ENCODE measurements at regions not wholly inside any gene's neighbourhood (a gene's known extent, or its start where the extent isn't known, plus 50 kb on each side); places are given as distances from the start of the nearest gene placed in this dataset.

DNA sequence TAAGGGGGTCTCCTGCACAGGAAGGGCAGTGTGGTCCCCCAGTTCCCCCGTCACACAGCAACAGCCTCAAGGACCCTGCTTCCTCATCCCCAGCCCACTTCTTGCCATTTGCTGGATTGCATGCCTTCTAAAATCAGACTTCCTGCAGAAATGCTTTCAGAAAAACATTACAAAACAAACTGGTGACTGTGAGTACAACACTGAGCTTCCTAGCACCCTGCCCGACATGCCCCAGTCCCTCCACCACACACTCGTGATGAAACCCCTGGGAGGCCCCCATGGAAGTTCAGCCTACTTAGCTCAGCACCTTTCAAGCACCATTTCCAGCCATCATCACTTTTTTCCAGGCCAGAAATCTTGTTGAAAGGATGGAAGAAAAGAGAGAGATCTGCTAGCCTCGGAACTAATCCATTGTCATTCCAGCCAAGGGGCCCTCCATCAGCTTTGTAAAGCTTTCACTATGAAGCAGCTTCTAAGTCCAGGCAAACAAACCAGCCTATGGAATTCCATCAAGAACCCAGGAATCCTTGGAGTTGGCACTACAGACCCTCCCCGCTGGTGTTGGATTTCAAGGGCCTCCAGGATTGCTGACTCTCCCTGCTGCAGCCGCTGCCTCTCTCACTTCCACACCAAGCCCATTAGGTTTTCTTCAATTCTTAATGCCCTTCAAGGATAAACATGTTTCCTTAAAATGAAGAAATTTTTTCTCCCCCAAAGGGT is 114.6 kb downstream of the C5orf15 start:
- DNase-seq: no peak

DNA sequence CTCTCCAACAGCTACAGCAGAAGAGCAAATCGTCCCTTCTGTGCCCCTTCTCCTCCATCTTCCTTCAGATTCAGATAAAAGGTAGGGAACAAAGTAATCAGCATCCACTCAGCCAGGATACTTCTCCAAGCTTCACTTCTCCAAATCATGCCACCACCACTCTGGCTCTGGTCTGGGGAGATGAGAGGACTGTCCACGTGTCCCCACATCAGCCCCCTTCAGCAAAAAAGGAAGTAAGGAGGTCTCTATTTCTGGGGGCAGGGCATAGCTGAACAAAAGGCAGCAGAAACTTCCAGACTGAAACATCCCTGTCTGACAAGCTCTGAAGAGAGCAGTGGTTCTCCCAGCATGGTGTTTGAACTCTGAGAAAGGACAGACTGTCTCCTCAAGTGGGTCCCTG is 116.9 kb downstream of the C5orf15 start:
- DNase-seq: no peak

DNA sequence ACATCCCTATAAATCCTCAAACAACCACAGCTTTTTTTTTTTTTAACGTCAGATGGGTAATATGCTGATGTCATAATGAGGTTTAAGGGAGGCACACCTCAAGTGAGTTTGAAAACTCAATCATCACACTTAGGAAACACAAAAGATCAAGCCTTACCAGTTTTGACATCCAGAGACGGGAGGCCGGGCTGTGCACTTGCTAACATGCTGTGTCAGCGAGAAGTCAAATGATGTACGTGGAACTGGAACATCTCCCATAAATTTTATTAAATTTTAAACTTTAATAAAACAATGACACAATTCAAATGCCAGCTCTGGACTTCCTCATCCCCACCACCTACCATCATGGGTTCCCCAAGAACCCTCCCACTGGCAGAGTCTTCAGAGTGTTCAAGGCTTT is 117.6 kb downstream of the C5orf15 start:
- DNase-seq: no peak

DNA sequence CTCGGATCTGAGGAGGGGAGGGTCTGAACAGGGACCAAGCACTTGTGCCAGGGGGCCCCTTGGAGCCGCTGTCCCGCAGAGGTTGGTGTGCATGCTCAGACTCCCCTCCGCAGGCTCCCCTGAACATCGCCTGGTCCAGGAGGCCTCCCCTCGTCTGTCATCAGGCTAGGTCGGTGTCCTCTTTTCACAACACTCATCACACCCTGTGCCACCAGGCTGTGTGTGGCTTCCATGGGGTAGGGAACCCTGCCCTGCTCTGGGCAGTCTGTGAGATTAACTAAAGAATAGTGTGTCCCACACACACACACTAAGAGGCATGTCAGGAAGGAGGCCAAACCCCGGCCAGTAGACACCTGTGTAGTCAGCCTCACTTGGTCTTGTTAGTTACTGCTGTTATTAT is 119.3 kb downstream of the C5orf15 start:
- DNase-seq: no peak

DNA sequence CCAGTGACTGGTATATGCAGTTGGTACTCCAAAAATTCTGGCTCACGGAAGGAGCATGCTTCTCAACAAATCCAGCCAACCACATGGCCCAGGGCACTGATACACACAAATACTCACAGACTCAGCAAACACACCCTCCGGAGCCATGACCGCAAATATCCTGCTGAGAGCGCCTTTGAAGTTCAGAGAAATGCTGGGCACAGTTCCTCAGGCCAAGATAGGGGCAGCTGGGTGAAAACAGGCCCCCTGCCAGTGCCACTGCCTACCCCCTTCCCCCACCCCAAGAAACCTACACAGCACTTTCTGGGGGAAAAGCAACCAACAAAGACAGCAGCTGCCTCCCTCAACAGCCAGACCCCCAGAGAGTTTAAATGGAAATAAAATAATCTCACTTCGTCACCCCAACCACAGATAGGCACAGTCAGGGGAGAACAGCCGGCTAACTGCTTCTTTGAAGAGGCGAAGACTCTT is 120.0 kb downstream of the C5orf15 start:
- no peak for DNase-seq

DNA sequence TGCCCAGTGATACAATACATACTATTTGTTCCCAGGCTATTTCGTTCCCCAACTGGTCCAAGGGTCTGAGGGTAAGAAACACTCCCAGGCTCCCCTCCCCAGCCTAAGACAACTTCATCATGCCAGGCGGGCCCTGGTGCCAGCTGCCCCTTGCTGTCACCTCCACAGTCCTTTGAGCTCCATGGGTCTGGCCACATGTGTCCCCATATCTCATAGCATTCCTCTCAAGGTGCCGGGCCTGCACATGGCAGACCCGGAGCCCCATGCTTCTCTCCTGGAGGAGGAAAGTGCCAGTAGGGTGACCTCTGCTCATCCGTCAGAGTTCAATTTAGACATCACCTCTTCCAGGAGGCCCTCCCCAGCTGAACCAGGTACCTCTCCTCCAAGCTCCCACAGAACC is 120.5 kb downstream of the C5orf15 start:
- no peak for DNase-seq

DNA sequence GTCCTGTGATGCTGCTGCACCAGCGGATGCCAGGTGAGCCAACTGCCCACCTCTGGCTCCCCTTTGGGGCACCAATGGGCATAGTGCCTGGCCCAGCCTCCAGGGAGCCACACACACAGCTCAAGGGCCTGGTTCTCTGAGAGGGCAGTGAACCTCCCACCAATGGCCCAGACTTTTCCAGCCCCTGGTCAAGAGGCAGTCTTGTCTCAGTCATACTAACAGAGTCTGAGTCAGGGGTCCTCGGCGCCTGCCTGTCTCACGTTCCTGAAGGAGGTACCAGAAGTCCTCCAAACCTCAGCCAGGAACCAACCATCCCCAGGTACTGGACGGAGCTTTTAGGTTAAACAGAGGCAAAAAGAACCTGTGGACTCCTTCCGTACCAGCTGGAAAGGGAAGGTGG is 121.1 kb downstream of the C5orf15 start:
- DNase-seq: no peak

DNA sequence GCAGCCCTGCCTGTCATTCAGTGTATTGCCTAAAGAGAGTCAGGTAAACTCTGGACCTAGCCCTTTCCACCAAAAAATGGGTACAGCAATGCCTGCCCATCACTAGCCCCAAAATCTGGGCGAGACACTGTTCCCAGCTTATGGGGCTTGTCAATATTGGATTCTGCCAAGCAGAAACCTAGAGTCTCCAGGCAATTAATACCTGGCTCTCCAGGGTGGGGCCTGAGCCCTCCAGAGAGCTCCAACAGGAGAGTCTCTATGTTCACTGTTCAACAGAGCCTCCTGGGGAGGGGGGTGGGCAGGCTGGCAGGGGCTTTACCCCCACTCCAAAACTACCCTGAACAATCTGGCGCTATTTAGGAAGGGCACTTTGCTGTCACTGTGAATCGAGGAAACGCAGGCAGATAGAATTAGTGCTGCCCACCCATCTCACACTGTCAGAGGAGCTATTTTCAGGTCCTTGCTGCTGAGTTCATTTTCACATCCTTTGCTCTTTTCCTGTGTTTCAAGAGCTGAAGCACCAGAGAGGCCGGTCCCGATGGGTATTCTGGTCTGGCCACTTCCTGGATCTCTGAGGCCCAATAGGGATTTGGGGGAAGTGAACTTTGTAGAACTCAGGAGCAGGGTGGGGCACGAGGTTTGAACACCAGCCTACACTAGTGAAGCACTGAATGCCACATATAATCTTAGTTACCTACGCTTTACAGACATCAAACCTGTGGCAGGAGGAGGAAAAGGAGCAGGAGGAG is 121.8 kb downstream of the C5orf15 start:
- DNase-seq: no peak

DNA sequence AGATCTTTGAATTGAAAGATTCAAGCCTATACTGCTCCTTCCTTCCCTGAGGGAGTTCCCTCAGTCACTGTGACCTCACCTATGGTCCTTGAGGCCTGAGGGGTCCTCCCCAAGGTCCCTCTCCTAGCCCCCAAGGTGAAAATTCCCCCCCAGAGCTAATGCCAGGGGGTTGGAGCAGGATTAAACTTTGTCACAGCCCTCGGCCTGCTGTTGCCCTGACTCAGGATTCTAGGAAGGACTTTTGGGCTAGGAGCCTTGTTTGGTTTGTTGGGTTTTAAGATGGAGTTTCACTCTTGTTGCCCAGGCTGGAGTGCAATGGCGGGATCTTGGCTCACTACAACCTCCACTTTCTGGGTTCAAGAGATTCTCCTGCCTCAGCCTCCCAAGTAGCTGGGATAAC is 123.2 kb downstream of the C5orf15 start:
- DNase-seq: no peak

DNA sequence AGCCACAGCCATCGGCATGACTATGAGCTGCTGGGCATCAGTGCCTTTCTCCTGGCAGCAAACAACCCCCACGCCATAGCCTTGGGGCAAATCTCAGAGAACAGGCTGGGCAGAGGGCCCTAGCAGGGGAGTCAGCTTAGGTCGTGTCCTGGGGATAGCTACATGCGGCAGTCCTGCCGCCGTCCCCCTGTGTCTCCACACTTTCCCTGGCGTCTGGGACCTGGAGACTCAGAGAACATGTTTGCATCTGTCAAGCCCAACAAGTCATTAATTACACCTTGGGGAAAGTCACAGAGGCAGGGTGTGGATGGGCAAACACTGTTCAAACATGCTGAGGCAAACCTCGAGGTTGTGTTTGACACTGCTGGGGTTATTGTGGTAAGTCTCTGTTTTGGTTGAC is 123.6 kb downstream of the C5orf15 start:
- no peak for DNase-seq

DNA sequence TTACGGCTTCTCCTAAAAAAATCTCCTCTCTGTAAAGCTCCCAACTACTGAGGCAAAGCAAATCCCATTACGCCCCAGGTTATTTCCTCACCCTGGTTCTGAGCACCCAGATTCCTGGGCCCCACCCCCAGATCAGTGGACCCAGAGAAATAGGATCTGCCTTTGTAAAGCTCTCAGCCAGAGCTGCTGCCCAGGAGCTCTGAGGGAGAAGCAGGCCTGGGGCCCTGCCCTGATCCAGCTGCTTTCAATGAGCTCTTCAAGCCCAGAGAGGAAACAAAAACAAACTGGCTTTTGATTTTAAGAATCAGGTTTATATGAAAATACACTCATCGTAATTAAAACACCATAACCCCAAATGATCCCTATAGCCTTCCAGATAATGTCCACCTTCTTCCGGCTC is 124.5 kb downstream of the C5orf15 start:
- DNase-seq: no peak

DNA sequence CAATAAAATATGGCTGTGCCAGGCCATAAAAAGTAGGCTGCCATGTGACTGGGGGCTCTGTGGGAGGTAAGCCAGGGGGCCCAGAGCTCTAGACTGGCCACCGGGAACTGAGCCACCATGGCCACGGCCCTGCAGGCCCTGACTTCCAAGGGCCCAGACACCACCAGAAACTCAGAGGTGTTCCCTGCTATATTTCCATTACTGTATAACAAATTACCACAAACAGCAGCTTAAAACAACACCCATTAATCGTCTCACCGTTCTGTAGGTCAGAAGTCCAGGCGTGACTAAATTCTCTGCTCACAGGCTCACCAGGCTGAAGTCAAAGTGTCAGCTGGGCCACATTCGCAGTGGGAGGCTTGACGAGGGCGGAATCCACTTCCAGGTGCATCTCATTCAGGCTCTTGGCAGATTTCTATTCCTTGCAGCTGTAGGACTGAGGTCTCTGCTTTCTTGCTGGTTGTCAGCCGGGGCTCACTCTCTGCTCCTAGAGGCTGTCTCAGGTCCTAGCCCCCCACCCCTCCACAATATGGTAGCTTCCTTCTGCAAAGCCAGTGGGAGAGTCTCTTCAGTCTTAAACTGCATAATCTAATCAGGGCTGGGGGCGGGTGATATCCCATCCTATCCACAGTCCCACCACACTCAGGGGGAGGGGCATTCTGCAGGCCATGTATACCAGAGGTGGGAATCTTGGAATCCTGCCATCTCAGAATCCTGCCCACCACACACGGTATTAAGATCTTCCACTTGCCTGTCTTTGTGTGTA is 125.4 kb downstream of the C5orf15 start:
- DNase-seq: no peak

DNA sequence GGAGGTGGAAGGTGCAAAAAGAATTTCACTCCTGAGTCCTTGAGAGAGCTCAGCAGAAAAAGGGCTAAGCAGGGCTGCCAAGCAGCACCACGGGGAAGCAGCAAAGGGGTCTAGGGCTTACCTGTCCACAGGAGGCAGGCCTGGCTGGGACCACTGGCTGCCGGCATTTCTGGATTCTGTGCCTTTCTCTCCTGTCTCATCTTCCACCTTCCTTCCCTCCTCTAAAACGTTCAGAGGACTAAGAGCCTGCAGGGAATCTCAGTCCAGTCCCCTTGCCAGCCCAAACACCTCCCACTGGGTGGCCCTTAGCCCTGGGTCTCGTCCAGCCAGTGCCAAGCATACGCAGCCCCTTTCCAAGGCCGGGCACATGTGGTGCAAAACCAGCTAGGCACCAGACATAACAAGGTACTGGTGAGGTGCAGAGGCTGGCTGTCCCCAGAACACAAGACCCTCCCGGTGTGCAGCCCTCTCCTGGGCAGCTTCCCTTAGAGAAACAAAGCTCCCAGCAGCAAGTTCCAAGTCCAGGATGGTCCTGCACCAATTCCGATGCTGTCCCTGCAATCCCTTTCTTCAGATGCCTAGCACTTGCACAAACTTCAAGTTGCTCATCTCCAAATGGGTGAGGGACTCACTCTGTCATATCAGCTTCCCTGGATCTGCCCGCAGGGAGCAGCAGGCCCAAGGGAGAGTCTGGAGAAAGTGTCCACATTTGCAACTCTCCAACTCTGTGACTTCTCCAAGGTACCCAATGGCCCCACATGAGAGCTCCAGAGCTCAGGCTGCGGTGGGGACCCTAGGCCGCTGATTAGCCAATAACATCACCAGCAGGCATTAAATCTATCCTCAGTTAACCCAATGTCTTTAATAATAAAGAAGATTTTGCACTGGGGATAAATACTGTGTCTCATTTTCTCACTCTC is 126.3 kb downstream of the C5orf15 start:
- DNase-seq: no peak

DNA sequence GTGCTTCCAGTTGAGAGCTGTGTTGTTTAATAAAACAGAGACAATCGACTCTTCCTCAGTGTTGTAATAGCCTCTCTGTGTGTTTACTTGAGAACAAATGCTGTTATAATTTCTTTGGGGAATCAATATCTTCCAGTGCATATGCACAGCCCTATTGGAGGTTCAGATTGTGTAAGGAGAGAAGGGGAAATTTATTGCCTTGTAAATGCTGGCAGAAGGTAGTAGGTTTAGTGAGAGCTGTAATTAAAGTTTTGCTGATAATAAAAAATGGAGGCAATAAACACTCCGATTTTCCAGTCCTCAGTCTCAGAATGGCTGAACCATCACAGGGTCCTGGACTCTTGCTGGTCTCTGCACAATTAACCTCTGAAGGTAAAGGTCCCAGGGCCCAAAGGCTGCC is 128.3 kb downstream of the C5orf15 start:
- no peak for DNase-seq

DNA sequence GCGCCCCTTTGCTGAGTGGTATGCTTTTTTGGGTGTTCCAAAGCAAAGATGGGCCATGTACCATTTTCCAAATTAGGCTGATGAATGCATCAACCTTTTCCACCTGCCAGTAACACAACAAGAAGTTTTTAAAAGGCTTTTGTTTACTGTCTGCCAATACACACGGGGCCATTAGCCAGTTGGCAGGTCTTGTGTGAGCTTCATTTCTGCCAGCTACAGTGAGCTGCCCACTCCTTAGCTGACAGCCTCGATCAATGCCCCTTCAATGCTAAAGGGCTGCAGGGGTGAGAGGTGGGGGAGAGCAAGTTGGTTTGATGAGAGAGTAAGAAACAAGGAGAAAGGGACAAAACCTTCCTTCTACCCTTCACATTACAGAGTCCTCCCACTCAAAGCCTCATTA is 128.7 kb downstream of the C5orf15 start:
- no peak for DNase-seq

DNA sequence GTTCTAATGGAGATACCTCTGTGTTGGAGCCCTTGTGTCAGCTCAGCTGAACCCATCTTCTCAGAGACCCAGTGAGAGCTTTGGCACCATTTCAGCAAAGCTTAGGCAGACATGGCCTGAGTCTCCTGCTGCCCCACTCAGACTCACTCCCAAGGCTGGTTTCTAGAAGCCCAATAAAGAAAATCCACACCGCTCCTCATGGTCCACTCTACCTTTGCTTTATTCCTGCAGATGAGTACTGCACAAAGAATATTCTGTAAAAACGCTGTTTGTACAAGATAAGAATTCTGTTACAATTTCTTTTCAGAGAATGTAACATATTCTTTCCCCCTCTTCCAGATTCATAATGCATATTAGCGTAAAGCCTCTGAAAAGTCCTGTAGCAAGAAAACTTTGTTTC is 129.3 kb downstream of the C5orf15 start:
- no peak for DNase-seq

DNA sequence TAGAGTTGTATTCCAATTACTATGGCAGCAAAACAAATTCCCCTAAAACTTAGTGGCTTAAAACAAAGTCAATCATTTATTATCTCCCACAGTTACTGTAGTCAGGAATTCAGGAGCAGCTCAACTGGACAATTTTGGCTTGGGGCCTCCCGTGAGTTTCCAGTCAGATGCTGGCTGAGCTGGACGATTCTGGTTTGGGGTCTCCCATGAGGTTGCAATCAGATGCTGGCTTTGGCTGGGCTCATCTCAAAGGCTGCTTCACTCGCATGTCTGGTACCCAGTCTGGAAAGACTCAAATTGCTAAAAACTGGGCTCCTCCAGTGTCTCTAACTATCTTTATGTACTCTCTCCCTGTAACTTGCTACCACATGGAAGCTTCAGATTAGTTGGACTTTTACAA is 130.1 kb downstream of the C5orf15 start:
- no peak for DNase-seq

DNA sequence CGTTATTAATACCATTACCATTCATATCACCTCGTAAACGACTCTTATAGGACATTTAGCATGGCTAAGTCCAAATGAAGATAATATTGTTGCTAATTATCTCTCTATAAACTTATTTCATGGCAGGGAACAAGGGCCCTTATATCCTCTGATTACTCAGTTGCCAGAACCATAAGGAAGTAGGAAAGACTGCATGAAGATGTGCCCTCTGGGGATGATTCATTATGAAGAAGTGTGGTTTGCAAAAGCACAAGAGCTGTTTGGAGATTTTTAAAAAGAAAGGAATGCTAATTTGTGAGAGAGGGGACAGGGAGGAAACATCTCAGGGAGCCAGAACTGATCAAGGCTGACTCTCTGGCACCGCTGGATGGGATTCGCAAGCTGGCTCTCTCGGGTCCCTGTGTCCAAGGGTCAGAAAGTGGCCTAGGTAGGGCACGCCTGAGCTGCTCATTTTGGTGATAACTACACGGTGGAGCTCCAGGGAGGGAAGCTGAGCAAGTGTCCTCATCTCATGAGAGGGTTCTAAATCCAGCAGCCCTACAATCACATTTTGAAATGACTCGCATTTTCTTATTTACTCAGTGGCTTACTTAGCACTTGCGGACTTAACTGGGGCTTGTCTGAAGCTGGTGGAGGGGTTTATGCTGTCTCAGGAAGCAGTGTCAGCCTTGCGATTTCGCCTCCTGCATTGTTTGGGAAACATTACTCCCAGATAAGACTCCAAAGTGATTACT is 136.8 kb downstream of the C5orf15 start:
- no peak for DNase-seq

DNA sequence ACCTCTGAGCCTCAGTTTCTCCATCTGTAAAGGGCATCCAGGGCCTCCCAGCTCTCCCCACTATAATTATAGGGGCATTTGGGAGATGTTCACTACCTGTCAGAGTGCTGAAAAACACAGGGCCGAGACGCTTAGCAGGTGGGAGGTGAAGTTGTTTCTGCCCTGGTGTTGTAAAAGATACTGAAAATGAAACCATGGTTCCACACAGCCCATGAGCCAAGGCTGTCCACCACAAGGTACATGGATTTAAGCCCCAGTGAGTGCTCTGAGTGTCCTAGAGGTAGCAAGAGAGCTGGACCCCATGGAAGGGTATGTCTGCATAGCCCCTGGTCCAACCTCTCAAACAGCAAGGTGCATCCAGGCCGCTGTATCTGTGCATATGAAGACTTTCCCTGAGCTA is 137.5 kb downstream of the C5orf15 start:
- DNase-seq: no peak

DNA sequence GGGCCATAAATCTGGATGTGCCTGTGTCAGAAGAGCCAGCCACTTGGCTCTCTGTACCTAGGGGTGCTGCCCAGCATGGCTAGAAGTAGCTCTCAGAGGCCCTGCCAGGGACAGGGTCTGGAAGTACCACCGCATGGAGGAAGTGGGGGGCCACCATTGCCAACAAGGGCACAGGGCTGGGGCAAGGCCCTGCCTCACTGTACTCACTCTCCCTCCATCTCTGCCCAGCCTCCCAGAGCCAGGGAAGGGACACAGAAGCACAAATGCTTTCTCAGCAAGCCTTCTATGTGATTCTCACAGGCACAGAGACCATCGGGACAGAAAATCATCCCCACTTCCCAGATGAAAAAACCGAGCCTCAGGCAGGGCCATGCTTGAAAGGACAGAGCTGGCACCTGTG is 138.1 kb downstream of the C5orf15 start:
- DNase-seq: no peak

DNA sequence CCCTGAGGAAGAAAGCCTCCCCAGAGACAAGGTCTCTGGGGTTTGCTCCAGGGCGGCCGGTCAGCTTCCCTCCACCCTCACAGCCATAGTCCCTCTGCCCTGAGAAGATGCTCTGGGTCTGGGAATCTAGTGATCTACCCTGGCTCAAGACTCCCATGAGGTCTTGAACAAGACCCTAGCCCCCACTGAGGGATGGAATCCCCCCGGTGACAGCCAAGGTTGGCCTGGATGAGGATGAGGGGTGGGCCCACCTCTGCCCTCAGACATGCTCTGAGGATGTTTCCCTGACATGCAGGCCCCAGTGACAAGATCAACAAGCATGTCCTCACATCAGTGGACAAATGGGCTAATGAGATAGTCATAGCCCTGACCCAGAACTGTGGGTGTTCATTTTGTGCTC is 138.6 kb downstream of the C5orf15 start:
- DNase-seq: no peak

DNA sequence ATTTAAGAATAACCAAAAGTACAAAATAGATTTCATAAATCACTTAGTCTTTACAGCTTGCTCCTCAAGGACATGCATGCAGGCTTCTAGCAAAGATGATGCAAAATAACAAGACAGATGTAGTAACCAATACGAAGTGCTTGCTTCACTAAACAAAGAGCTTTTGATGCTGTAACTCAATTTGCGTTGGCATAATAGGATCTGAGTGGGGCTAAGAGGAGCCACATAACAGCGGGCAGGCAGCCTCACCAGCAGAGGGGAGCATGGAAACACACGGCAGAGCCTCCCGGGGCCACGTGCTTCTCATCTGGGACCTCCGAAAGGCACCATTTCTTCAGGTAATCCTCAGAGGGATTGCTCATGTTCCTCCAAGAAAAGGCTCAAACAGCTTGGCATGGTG is 139.7 kb downstream of the C5orf15 start:
- no peak for DNase-seq
